ENCODE measurements at regions not wholly inside any gene's neighbourhood (a gene's known extent, or its start where the extent isn't known, plus 50 kb on each side); places are given as distances from the start of the nearest gene placed in this dataset.

- no peak overlapping the region for H3K4me3 ChIP-seq (ENCODE audit: low read depth in 1 of 3, low read length in 3 of 3)
- no peak for TF ChIP-seq ATF3 (IDR thresholded peaks at IDR 0.05)
- no peak for TF ChIP-seq FOXA1 (IDR thresholded peaks at IDR 0.05)
- no peak for TF ChIP-seq RAD21 (IDR thresholded peaks at IDR 0.05)
- TF ChIP-seq RXRA (IDR thresholded peaks at IDR 0.05): no peak
- TF ChIP-seq, protein P1, sequence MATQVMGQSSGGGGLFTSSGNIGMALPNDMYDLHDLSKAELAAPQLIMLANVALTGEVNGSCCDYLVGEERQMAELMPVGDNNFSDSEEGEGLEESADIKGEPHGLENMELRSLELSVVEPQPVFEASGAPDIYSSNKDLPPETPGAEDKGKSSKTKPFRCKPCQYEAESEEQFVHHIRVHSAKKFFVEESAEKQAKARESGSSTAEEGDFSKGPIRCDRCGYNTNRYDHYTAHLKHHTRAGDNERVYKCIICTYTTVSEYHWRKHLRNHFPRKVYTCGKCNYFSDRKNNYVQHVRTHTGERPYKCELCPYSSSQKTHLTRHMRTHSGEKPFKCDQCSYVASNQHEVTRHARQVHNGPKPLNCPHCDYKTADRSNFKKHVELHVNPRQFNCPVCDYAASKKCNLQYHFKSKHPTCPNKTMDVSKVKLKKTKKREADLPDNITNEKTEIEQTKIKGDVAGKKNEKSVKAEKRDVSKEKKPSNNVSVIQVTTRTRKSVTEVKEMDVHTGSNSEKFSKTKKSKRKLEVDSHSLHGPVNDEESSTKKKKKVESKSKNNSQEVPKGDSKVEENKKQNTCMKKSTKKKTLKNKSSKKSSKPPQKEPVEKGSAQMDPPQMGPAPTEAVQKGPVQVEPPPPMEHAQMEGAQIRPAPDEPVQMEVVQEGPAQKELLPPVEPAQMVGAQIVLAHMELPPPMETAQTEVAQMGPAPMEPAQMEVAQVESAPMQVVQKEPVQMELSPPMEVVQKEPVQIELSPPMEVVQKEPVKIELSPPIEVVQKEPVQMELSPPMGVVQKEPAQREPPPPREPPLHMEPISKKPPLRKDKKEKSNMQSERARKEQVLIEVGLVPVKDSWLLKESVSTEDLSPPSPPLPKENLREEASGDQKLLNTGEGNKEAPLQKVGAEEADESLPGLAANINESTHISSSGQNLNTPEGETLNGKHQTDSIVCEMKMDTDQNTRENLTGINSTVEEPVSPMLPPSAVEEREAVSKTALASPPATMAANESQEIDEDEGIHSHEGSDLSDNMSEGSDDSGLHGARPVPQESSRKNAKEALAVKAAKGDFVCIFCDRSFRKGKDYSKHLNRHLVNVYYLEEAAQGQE (IDR thresholded peaks at IDR 0.05): no peak
- no peak for TF ChIP-seq ZBTB33 (IDR thresholded peaks at IDR 0.05)
- TF ChIP-seq HNF4A (conservative IDR thresholded peaks at IDR 0.05): no peak
- no peak for TF ChIP-seq EGR1 (IDR thresholded peaks at IDR 0.05; ENCODE audit: low read depth in 2 of 2)
- no peak for TF ChIP-seq CTCF (IDR thresholded peaks at IDR 0.05; ENCODE audit: low read depth, low read length, missing input control)
- TF ChIP-seq HNF4G (IDR thresholded peaks at IDR 0.05): no peak
- no peak for TF ChIP-seq SP1 (IDR thresholded peaks at IDR 0.05)
- TF ChIP-seq NR2F2 (IDR thresholded peaks at IDR 0.05): no peak
- TF ChIP-seq GABPA (IDR thresholded peaks at IDR 0.05 in 1 of 2, conservative IDR thresholded peaks at IDR 0.05 in 1 of 2): no peak
- TF ChIP-seq TAF1 (conservative IDR thresholded peaks at IDR 0.05): no peak
- H3K27me3 ChIP-seq (ENCODE audit: control insufficient read depth in 4 of 4, insufficient read depth in 4 of 4, low read length in 3 of 4): no peaks in the 10 kb centered on the region
- no peaks in the 10 kb centered on the region for H3K36me3 ChIP-seq (ENCODE audit: control insufficient read depth in 4 of 4, insufficient read depth in 3 of 4, low read depth in 1 of 4, low read length in 3 of 4)
- WGBS: 81% methylated on average over 4 of the region's 4 CpGs
- no peak overlapping the region for H3K9ac ChIP-seq (ENCODE audit: low read depth in 1 of 2, low read length in 2 of 2)
- H3K4me1 ChIP-seq (ENCODE audit: control insufficient read depth in 4 of 4, insufficient read depth in 4 of 4, low read length in 3 of 4): no peaks in the 10 kb centered on the region
- no peak for DNase-seq (ENCODE audit: low spot score)
- H3K9me3 ChIP-seq (ENCODE audit: control insufficient read depth in 4 of 4, low read length in 3 of 4): no peaks in the 10 kb centered on the region
- no peak overlapping the region for H3K27ac ChIP-seq (ENCODE audit: low read depth in 1 of 2, low read length in 2 of 2)
These were observed 212.2 kb upstream of the HTR2A start for GRCh38 chr13:47109028-47109427.

DNA sequence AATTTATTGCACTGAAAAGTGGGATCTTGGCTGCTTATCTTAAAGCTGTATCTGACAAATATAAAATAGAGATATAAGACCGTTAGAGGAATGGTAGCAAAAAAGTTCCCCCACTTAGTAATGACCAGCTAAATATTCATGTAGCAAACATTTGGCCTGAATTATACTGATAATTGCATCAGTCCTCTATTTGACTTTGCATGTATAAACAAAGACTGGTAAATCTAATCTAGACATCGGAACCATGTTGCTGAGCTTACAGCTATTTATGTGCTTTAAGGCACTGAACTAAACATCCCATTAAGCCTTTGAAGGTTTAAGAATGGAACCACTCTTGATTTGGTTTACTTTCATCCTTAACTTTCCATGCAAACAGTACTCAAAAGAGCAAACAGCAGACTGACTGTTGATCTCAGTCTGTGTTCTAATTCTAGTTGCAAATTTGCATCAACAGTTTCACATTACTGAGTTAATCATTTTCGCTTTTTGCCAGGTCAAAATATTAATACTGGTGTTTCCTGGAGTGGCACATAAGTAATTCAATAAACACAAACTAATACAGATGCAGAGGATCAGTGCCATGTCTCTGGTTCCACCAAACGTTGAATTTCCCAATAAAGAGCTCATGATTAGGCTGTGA lies 203.5 kb upstream of the HTR2A start:
- DNase-seq (ENCODE audit: low spot score): no peak
- Histone ChIP-seq H3K36me3 (ENCODE audit: control insufficient read depth in 4 of 4, insufficient read depth in 3 of 4, low read depth in 1 of 4, low read length in 3 of 4) (no peaks in the 10 kb centered on the region), H3K27me3 (ENCODE audit: control insufficient read depth in 4 of 4, insufficient read depth in 4 of 4, low read length in 3 of 4) (no peaks in the 10 kb centered on the region), H3K9me3 (ENCODE audit: control insufficient read depth in 4 of 4, low read length in 3 of 4) (no peaks in the 10 kb centered on the region), H3K27ac (ENCODE audit: low read depth in 1 of 2, low read length in 2 of 2) (no peak overlapping the region), H3K9ac (ENCODE audit: low read depth in 1 of 2, low read length in 2 of 2) (no peak overlapping the region), H3K4me1 (ENCODE audit: control insufficient read depth in 4 of 4, insufficient read depth in 4 of 4, low read length in 3 of 4) (no peaks in the 10 kb centered on the region), H3K4me3 (ENCODE audit: low read depth in 1 of 3, low read length in 3 of 3) (no peak overlapping the region)
- WGBS: 55% methylated on average over 4 of the region's 4 CpGs
- no peak for TF ChIP-seq CTCF (IDR thresholded peaks at IDR 0.05; ENCODE audit: low read depth, low read length, missing input control)
- TF ChIP-seq RXRA (IDR thresholded peaks at IDR 0.05): no peak
- TF ChIP-seq YY1 (IDR thresholded peaks at IDR 0.05): no peak
- no peak for TF ChIP-seq FOXA2 (IDR thresholded peaks at IDR 0.05)
- no peak for TF ChIP-seq EGR1 (IDR thresholded peaks at IDR 0.05; ENCODE audit: low read depth in 2 of 2)
